ENCODE measurements at regions not wholly inside any gene's neighbourhood (a gene's known extent, or its start where the extent isn't known, plus 50 kb on each side); places are given as distances from the start of the nearest gene placed in this dataset.
A peak's percentile ranks its signal among the peaks of the same experiment; 100 is the strongest.

- no peak for DNase-seq
Observed at GRCh38 chr1:244920911-244921761, 56.8 kb upstream of the HNRNPU start.

DNA sequence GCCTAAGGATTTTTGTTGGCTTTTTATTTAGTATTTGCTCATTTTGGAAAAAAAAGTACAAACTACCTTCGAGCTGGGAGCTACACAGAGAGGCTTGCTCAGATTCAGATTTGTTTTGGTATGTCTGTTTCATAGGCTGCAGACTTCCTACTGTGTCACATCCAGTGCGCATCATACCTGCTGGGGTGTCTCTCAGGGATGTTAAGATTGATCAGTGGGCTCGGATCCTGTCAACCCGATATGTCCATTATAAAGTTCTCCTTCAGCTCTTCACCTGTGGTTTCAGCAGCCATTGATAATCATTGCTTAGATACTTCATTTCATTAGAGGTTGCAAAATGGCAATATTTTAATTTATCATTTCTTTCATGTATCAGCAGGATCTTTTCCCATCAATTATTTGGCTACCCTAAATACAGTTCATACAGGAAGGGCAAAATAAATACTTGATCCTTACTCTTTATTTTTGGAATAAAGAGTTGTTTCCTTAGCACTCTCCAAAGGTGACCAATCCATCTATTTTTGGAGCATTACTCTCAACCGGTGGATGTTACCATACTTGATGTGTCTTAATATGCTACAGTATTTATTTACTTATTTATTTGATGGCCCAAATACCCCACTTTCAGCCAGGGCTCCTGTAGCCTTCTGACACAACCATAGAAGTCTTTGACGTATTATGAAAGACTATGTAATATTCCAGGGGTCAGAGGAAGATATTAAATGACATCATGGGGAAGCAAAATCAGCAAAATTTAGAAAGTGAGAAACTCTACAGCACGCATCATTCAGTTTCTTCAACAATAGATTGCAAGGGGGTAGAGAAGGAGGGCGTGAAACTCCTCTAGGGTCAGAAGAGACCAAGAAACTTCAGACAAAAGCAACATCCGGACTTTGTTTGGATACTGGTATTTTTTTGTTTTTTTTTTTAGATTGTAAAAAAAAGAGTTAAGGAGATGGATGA lies 55.3 kb upstream of the HNRNPU start:
- DNase-seq, result no peak

- peak; percentile 76 for DNase-seq
Observed at GRCh38 chr1:244918421-244919319, 54.3 kb upstream of the HNRNPU start.

DNA sequence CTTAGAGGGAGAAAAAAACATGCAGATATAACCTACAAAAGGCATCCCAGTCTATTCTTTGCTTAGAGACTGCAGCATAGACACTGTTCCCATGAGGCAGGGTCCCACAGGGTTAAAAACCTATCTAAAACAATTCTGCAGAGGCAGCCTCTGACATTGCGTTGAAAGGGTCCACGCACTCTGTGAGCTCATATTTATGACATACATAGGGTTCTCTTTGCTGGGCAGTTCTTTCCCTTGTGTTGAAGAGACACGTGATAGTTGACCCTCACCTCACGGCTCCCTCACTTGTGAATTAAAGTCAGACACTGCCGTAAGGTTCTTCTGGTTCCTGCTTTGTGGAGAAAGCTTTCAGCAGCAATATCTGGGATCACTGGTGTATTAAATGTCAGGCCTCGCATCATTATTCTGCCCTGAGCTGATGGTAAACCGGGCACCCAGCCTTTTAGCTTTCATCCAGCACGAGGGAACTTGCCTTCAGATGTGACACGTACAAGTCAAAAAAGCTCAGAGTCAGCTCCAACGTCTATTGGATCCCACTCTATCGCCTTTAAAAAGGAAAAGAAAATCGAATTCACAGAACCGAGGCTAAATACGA lies 52.8 kb upstream of the HNRNPU start:
- no peak for DNase-seq

DNA sequence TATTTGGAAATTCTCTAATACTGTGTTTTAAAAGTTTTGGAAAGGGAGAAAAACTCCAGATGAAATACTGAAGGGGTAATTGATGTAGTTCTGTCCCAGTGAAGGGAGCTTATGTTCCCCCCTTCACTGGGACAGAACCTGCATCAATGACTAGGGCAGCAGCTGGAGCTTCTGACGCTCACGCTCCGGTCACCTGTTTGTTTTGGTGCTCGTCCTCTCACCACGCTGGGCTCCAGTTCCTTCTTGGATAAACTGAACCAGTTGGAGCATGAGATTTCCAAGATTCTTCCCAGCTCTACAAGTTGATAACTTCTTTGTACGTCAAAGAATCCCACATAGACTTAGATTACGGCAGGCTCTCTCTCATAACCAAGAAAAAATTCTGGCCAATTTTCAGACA lies 51.4 kb upstream of the HNRNPU start:
- DNase-seq, result no peak

GRCh38 chr1:244914761-244915160 lies 50.4 kb upstream of the HNRNPU start:
- DNase-seq, result no peak
